CD4-positive, alpha-beta T cell (primary cell): ENCODE measurements at regions not wholly inside any gene's neighbourhood (a gene's known extent, or its start where the extent isn't known, plus 50 kb on each side); places are given as distances from the start of the nearest gene placed in this dataset.

Experiments used
- ATAC-seq: fragments of 200-7000 bp; cut with Tn5 transposase; one replicate; pipeline ENCODE4 v1.10.0; 2022; ENCODE audit warnings: mild to moderate bottlenecking; ENCODE audit not compliant: poor library complexity
- CTCF ChIA-PET: fragments of 350-600 bp; sonication (Branson Sonifier 250); formaldehyde crosslinking; loops from one replicate; lab custom pipeline; 2021; ENCODE audit warnings: antibody characterized with exemption, inconsistent platforms; lab: Charles Lee
- POLR2A ChIA-PET: fragments of 350-600 bp; sonication (Branson Sonifier 250); formaldehyde crosslinking; loops from one replicate; lab custom pipeline; 2021; ENCODE audit warnings: antibody characterized with exemption, inconsistent platforms; lab: Charles Lee
- DNase-seq, 14 experiments: peaks; one replicate each; pipeline ENCODE4 v3.0.0-alpha.2; 2013 to 2020; ENCODE audit warnings: mixed read lengths in 2 of 14
- H3K27ac ChIP-seq, 2 donors: one replicate each; pipeline versions ENCODE4 v1.5.1 to v1.7.0; 2013; ENCODE audit warnings: low read length in 2 of 2, low read depth in 1 of 2, mild to moderate bottlenecking in 1 of 2
- H3K27me3 ChIP-seq, 2 experiments: 1 replicate in 1 of 2; 2 replicates in 1 of 2; pipeline versions ENCODE4 v1.6.1 to v1.7.0; 2013; ENCODE audit warnings: low read length in 2 of 2, control low read depth in 1 of 2, mild to moderate bottlenecking in 1 of 2, moderate library complexity in 1 of 2; ENCODE audit not compliant: insufficient read depth in 2 of 2, control insufficient read depth in 1 of 2
- H3K36me3 ChIP-seq: one replicate; pipeline ENCODE4 v1.6.1; 2013; ENCODE audit warnings: low read length, control low read depth; ENCODE audit not compliant: insufficient read depth
- H3K4me1 ChIP-seq: one replicate; pipeline ENCODE4 v1.6.1; 2013; ENCODE audit warnings: low read length, control low read depth; ENCODE audit not compliant: insufficient read depth
- H3K4me3 ChIP-seq: one replicate; pipeline ENCODE4 v1.5.1; 2013; ENCODE audit warnings: mild to moderate bottlenecking, low read length, moderate library complexity
- H3K9me3 ChIP-seq, 2 experiments: 1 replicate in 1 of 2; 2 replicates in 1 of 2; pipeline versions ENCODE4 v1.6.1 to v1.7.0; 2013; ENCODE audit warnings: low read length in 2 of 2, mild to moderate bottlenecking in 2 of 2, control low read depth in 1 of 2, moderate library complexity in 1 of 2; ENCODE audit not compliant: control insufficient read depth in 1 of 2, insufficient read depth in 1 of 2
- H3K27ac Mint-ChIP-seq: one replicate; pipeline ENCODE4 v1.8.0; 2020; ENCODE audit warnings: mixed read lengths
- H3K27me3 Mint-ChIP-seq: one replicate; pipeline ENCODE4 v1.8.0; 2021; ENCODE audit warnings: mixed read lengths
- H3K36me3 Mint-ChIP-seq: one replicate; pipeline ENCODE4 v1.8.0; 2021; ENCODE audit warnings: low read depth, mixed read lengths
- H3K4me1 Mint-ChIP-seq: one replicate; pipeline ENCODE4 v1.8.0; 2021; ENCODE audit warnings: low read depth, mixed read lengths
- H3K4me3 Mint-ChIP-seq: one replicate; pipeline ENCODE4 v1.8.0; 2020; ENCODE audit warnings: mild to moderate bottlenecking, mixed read lengths
- H3K9me3 Mint-ChIP-seq: one replicate; pipeline ENCODE4 v1.8.0; 2020; ENCODE audit warnings: mixed read lengths
- CTCF ChIP-seq: fragments of 200-600 bp; IDR thresholded peaks from one replicate; pipeline ENCODE4 v1.8.0; 2022; ENCODE audit warnings: antibody characterized with exemption, mild to moderate bottlenecking
- intact Hi-C, 2 experiments: fragments of 100-400 bp; cut with DNase I in 1 of 2; cut with micrococcal nuclease in 1 of 2; formaldehyde crosslinking; loops; one replicate each; pipeline versions ENCODE4 v1.15.1 to v1.9.0; 2023 to 2025; cut with DNase I, micrococcal nuclease

GRCh38 chr5:74321326-74321725 lies 319.2 kb downstream of the ENC1 start:
- no peak for TF ChIP-seq CTCF
- Mint-ChIP-seq H3K27me3 (peaks cover 6% of the 10 kb centered on the region), H3K9me3 (no peaks in the 10 kb centered on the region), H3K27ac (no peak overlapping the region), H3K4me1 (peaks cover 4% of the 10 kb centered on the region), H3K4me3 (no peak overlapping the region), H3K36me3 (no peaks in the 10 kb centered on the region)
- DNase-seq (no peak), ATAC-seq (no peak)
- ChIA-PET CTCF (no interaction called here), POLR2A (no interaction called here)
- intact Hi-C loops, result no loop called here
- Histone ChIP-seq H3K4me3 (no peak overlapping the region), H3K9me3 (no peaks in the 10 kb centered on the region), H3K27me3 (no peaks in the 10 kb centered on the region), H3K36me3 (no peaks in the 10 kb centered on the region), H3K4me1 (peaks cover 1% of the 10 kb centered on the region), H3K27ac (no peak overlapping the region)

DNA sequence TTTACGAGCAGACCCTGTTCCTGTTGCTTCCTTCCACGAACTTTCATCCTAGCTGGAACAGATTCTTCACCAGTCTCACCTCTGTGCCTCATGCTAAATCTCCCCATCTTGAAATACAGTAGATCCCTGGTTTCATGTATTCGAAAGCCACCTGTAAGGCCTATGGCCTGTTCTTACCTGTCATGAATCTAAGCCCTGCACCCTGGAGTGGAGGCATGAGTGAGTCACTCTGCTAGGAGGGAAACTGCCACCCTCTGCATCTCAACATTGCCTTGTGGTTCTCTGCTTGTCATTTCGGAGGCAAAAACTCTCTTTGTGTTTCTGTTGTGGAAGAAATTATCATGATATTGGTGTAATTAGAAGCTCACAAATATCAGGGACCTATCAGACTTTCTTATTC lies 320.0 kb downstream of the ENC1 start:
- H3K4me1 ChIP-seq, result no peaks in the 10 kb centered on the region
- H3K9me3 Mint-ChIP-seq, result no peaks in the 10 kb centered on the region
- no peak overlapping the region for H3K27ac Mint-ChIP-seq
- no peak overlapping the region for H3K27ac ChIP-seq
- CTCF ChIA-PET, result no interaction called here
- no peaks in the 10 kb centered on the region for H3K36me3 Mint-ChIP-seq
- no peaks in the 10 kb centered on the region for H3K27me3 ChIP-seq
- POLR2A ChIA-PET, result no interaction called here
- intact Hi-C loops, result no loop called here
- no peak for DNase-seq
- H3K4me1 Mint-ChIP-seq, result no peaks in the 10 kb centered on the region
- H3K36me3 ChIP-seq, result no peaks in the 10 kb centered on the region
- H3K9me3 ChIP-seq, result no peaks in the 10 kb centered on the region
- no peak overlapping the region for H3K4me3 ChIP-seq
- H3K27me3 Mint-ChIP-seq, result peaks cover 6% of the 10 kb centered on the region
- no peak overlapping the region for H3K4me3 Mint-ChIP-seq
- no peak for ATAC-seq
- TF ChIP-seq CTCF, result no peak

GRCh38 chr5:74319076-74319475 lies 321.5 kb downstream of the ENC1 start:
- no peak overlapping the region for H3K4me3 Mint-ChIP-seq
- H3K9me3 ChIP-seq, result no peaks in the 10 kb centered on the region

More at GRCh38 chr5:74319076-74319475, 321.5 kb downstream of the ENC1 start:
- no peaks in the 10 kb centered on the region for H3K4me1 ChIP-seq
- no peak for TF ChIP-seq CTCF
- no peaks in the 10 kb centered on the region for H3K9me3 Mint-ChIP-seq
- no peak overlapping the region for H3K4me3 ChIP-seq
- no peak overlapping the region for H3K27ac Mint-ChIP-seq
- CTCF ChIA-PET, result no interaction called here
- H3K27ac ChIP-seq, result no peak overlapping the region
- intact Hi-C loops, result no loop called here
- peaks cover 6% of the 10 kb centered on the region for H3K27me3 Mint-ChIP-seq
- POLR2A ChIA-PET, result no interaction called here
- no peaks in the 10 kb centered on the region for H3K4me1 Mint-ChIP-seq
- DNase-seq (no peak), ATAC-seq (no peak)
- H3K36me3 ChIP-seq, result no peaks in the 10 kb centered on the region
- H3K27me3 ChIP-seq, result no peaks in the 10 kb centered on the region
- no peaks in the 10 kb centered on the region for H3K36me3 Mint-ChIP-seq
